ENCODE measurements at regions not wholly inside any gene's neighbourhood (a gene's known extent, or its start where the extent isn't known, plus 50 kb on each side); places are given as distances from the start of the nearest gene placed in this dataset.

- TF ChIP-seq CTCF (IDR thresholded peaks at IDR 0.05) (no peak), POLR2A (IDR thresholded peaks at IDR 0.05) (no peak)
Measured at GRCh38 chr6:22888163-22888752, 318.9 kb downstream of the HDGFL1 start.

All from thyroid gland (tissue), 4 donors.